HG03175 (cell line): ENCODE measurements at regions not wholly inside any gene's neighbourhood (a gene's known extent, or its start where the extent isn't known, plus 50 kb on each side); places are given as distances from the start of the nearest gene placed in this dataset.
"Not testable (repeated sequence)": the region's sequence is repeated elsewhere in the genome, so short reads cannot be mapped to it uniquely, and the experiment has no call there.

Experiments
- ATAC-seq: cut with Tn5 transposase; IDR thresholded peaks from one replicate; pipeline ENCODE4 v1.9.1; 2021; ENCODE audit warnings: mild to moderate bottlenecking, moderate library complexity; ENCODE audit not compliant: unreplicated experiment

DNA sequence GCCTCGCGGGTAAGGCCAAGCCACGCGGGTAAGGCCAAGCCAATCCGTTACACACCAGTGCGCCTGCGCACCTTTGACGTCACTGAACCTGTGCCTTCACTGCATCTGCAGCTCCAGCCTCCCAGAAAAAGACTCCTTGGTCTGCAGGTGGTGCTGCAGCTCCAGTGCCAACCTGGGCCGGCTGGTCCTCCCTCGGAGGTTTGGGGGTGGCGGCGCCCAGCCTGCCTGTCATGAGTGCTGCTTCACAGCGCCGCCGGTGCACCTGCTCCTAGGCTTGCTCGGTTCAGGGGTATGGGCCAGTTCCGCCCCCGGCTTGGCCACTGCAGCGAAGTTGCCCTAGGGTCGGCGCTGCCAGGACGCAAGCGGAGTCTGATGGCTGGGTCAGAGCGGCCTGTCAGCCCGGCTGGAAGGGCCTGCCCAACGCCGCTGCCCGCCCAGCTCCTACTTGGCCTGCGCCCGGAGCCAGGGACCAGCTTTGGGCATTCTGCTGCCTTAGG, 146.6 kb downstream of the USP22 start:
- no peak for ATAC-seq

DNA sequence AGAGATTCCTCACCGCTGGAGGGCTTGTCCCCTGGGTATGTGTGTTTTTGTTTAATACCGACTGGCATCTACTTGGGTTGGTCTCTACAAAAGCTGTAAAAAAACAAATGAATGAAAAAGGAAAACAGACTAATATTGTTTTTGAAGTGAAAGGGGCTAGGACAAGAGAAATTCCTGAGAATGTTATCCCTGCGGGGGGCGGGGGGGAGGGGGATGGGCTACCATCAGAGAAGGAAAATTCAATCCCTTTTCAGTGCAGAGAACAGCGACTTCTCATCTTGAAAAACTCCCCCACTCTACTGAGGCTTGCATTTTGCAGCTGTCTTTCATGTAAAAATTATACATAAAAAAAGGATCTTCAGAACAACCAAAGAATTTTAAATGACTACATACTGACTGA, 144.1 kb downstream of the USP22 start:
- ATAC-seq, result not testable (repeated sequence)

GRCh38 chr17:20902496-20902895, 140.3 kb downstream of the USP22 start:
- ATAC-seq, result not testable (repeated sequence)

- not testable (repeated sequence) for ATAC-seq
These were observed 139.3 kb downstream of the USP22 start for GRCh38 chr17:20903549-20903948.

DNA sequence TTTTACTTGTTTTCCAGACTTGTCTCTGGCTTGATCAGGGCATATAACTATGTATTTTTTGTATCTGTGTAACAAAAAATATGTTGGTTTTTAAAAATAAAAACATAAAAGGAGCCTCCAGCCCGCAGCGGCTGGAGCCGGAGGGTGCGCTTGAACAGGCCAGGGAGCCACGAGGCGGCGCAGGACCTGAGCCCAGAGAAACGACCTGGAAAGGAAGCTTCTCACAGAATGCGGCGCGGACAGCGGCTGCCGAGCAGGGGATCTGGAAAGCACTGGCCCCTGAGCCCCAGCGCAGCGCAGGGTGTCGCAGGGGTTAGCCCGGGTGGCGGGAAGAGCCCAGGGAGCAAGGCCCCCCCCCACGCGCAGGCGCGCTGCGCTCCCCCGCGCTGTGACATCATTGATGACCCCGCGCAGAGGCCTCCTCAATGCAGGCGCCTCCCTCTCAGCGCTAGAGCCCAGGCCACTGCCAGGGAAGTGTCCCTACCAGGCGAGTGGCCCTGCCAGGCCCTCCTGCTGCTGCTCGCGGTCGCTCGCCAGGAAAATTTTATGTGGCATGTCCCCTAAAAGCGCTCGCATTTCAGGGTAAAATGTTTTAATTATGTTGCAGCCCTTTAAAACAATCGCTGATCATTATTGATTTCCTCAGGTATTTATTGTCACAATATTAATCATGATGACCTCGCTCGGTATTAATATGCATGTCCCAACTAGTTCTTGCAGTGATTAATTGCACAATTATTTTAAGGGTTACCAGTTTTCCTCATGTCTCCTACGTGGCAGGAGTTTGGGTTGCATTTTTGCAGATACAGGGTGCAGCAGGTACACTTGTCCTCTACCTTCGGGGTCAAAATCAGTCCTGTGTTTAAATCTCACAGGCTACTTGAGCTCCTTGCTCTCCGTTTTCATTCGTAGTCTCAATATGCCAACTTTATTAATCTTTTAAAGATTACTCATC, 134.2 kb downstream of the USP22 start:
- ATAC-seq, result peak; percentile 93

- no peak for ATAC-seq
These were observed 128.2 kb downstream of the USP22 start for GRCh38 chr17:20914658-20915057.

- ATAC-seq, result no peak
These were observed 126.4 kb downstream of the USP22 start for GRCh38 chr17:20916383-20916782.

- not testable (repeated sequence) for ATAC-seq
These were observed 125.1 kb downstream of the USP22 start for GRCh38 chr17:20917610-20918306.

DNA sequence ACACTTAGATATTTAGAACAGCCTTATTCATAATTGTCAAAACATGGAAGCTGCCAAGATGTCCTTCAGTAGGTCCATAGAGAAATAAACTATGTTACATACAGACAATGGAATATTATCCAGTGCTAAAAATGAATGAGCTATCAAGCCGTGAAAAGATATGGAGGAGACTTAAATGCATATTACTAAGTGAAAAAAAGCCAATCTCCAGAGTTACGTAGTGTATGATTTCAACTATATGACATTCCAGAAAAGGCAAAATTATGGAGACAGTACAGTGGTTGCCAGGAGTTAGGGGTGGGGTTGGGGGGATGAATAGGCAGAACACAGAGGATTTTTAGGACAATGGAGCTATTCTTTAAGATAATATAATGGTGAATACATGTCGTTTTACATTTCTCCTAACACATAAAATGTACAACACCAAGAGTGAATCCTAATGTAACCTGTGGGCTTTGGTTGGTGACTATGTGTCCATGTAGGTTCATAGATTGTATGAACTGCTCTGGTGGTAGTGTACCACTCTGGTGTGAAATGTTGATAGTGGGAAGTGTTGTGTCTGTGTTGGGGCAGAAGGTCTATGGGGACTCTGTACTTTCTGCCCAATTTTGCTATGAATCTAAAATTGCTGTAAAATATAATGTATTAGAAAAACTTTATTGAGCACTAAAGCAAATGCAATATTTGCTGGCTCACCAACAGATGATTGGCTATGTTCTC, 122.6 kb downstream of the USP22 start:
- no peak for ATAC-seq

DNA sequence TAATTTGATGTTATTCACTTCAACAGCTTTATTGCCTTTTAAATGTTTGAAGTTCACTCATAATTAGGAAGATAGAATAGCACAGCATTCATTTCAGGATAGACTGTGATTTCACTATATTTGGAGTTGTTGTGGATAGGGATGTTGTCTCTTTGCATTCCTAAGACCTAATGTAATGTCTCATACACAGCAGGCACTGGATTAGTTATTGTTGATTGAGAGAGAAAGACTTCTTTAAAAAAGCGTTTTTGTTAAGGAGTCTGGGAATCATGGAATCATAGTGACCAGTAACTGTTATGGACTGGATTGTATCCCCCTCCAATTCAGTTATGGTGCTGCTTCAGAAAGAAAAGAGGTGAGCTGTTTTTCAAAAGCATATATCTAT, 122.0 kb downstream of the USP22 start:
- no peak for ATAC-seq

GRCh38 chr17:20922128-20922670, 120.6 kb downstream of the USP22 start:
- no peak for ATAC-seq

GRCh38 chr17:20924306-20924705, 118.5 kb downstream of the USP22 start:
- no peak for ATAC-seq

- no peak for ATAC-seq
These were observed 117.7 kb downstream of the USP22 start for GRCh38 chr17:20925091-20925490.

GRCh38 chr17:20925954-20926353, 116.9 kb downstream of the USP22 start:
- ATAC-seq, result no peak

DNA sequence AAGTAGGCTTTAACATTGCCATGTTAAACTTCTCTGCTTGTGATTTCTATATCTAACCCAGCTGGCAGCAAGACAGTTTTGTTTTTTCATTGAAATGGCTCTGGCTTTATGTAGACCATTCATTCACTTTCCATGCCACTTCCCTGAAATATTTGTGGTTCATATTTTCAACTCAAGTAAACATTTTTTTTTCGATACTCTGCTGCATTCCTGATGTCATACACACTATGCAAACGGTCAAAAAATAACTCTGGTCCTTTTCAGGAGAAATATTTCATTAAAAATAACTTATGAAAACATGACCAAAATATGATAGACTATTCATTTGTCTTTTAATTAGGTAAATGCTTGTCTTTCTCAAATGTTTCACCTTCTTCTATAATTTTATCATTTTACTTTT, 116.3 kb downstream of the USP22 start:
- no peak for ATAC-seq

DNA sequence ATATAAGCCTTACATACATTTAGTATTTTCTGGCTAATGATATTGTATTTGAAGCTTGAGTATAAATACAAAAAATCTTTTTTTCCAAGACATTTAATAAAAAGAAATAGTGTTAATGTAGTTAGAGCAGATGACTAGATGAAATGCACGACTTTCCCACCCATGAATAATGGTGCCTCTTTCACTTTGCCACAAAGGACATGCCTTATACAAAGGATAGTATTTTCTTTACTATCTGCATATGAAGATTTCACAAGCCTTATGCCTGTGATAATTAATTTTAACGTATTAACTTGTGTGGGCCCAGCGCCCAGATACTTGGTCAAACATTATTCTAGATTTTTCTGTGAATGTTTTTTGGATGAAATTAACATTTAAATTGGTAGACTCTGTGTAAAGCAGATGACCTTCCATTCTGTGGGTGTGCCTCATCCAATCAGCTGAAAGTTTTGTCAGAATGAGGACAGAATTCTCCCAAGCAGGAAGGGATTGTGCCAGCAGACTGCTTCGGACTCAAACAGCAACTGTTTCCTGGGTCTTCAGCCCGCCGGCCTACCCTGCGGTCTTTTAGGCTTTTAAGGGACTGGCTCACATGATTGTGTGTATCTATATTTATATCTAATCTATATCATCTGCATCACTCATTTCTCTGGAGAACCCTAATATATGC, 115.4 kb downstream of the USP22 start:
- ATAC-seq, result no peak

GRCh38 chr17:20929334-20929733, 113.5 kb downstream of the USP22 start:
- ATAC-seq, result no peak

- ATAC-seq, result no peak
These were observed 112.6 kb downstream of the USP22 start for GRCh38 chr17:20930081-20930760.

- ATAC-seq, result not testable (repeated sequence)
These were observed 109.8 kb downstream of the USP22 start for GRCh38 chr17:20933040-20933439.

DNA sequence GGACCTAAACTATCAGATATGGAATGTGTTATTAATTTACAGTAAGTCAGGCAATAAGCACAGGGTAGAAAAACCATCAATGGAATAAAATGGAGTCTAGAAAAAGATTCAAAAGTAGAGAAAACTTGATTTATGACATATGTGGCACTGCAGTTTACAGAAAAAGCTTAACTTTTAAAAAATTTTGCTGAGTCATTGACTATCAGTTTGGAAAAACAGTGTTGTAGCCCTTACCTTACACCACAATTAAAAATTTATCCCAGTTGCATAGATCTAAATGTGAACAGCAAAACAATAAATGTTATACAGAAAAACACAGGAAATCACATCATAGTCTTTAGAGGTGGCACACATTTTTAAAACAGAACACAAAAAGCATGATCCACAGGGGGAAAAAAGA, 108.5 kb downstream of the USP22 start:
- no peak for ATAC-seq
